ENCODE measurements at regions not wholly inside any gene's neighbourhood (a gene's known extent, or its start where the extent isn't known, plus 50 kb on each side); places are given as distances from the start of the nearest gene placed in this dataset.

DNA sequence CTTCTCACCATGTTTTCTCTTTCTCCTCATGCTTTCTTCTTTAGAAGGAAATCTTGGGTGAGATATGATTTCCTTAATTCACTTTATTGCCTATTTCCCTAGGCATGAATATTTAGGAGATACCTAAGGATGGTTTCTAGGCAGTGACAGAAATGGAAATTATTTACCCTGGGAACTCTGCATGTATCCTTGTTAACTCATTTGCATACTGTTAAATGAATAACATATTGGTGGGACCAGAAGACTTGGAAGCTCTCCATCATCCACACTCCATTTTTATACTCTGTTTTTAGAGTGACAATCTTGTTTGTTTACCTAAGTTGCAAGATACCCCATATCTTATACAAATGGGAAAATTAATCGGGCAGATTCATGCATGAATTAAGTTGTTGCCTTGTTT is 285.7 kb downstream of the RNF144B start:
- DNase-seq (ENCODE audit: low read depth) = no peak

DNA sequence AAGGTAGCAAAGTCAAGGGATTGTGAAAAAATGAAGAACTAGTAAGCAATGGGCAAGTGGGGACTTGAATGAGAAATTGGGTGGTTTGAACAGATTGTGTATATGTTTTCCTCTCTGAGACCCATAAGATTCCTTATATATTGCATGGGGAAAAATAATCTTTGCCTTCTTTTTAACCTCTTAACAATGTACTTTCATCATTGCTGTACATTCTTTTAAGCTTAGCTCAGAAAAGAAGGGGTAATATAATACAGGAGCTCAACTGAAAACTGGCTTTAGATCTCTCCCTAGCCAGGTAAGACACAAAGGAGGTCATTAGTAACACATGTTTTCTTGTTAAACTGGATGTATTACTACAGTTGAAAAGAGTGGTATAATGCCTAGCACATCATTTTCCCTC is 287.2 kb downstream of the RNF144B start:
- no peak for DNase-seq (ENCODE audit: low read depth)

GRCh38 chr6:18675881-18676280 is 288.7 kb downstream of the RNF144B start:
- no peak for DNase-seq (ENCODE audit: low read depth)

DNA sequence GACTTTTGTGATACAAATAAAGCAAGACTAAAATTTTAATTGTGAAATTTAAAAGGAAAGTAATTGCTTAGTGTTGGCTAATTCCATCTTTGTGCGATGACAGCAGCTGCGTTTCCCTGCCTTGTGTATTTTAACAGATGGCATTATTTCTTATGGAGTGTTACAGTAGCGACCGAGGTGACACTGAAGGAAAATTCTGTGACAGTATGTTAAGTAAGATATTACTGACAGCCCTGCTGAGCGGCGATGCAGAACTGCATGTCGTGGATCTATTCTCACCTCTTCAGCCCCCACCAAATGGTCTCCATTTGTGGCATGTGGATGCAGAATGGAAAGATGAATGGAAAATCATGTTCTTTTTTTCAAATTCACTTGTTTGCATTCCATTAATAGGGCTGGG is 289.4 kb downstream of the RNF144B start:
- DNase-seq (ENCODE audit: low read depth) = no peak

- DNase-seq (ENCODE audit: low read depth) = no peak
Measured at GRCh38 chr6:18680842-18681241, 293.7 kb downstream of the RNF144B start.

- no peak for DNase-seq (ENCODE audit: low read depth)
Measured at GRCh38 chr6:18681832-18682503, 294.8 kb downstream of the RNF144B start.

- DNase-seq (ENCODE audit: low read depth) = no peak
Measured at GRCh38 chr6:18684343-18684742, 297.2 kb downstream of the RNF144B start.

DNA sequence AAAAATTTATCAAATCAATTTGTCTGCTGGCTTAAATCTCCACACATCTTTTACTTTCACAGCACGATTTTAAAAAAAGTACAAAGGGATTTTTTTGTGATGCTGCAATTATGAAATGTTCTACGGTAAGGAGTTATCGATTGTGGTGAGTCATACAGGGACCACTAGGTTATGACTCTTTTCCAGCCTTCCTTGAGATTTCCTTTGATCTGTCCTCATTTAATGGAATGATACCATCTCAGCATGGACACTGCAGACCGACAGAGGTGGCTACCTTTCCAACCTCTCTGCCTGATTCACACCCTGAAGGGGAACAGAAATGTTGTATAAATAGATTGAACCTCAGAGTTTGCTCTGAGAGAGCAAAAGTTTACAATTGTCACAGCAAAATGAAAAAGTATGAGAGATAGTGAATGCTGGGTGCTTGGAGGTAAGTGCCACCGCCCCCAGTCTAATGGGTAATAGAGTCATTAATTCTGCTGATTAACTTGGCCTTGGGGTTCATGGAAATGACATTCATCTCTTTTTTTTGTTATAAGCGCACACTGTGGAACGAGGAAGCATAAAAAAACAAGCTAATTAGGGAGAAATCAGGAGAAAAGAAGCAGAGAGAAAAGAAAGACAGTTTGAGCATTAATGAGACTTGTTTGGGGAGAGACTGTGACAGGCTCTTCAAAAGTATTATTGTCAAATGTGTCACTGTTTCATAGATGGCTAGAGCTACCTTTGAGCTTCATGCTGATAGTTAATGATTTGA is 306.0 kb downstream of the RNF144B start:
- no peak for DNase-seq (ENCODE audit: low read depth)

DNA sequence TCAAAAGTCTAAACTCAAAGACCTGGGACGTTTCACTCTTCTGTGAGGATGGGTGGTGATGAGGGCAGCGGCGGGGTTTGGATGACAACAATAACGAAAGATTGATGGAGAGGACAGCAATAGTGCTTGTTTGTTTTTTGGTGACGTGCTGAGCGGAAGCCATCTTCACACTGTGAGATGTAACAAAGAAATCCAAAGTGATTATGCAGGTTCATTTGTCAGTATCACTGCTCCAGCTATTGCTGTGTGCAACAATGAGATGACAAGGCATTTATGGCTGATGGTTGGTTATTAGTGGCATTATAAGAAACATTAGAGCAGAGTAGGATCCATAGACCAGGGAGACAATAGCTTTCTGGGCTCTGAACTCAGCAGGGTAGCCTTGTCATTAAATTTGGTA is 306.7 kb downstream of the RNF144B start:
- DNase-seq (ENCODE audit: low read depth) = no peak

- DNase-seq (ENCODE audit: low read depth) = no peak
Measured at GRCh38 chr6:18703546-18703945, 316.4 kb downstream of the RNF144B start.

DNA sequence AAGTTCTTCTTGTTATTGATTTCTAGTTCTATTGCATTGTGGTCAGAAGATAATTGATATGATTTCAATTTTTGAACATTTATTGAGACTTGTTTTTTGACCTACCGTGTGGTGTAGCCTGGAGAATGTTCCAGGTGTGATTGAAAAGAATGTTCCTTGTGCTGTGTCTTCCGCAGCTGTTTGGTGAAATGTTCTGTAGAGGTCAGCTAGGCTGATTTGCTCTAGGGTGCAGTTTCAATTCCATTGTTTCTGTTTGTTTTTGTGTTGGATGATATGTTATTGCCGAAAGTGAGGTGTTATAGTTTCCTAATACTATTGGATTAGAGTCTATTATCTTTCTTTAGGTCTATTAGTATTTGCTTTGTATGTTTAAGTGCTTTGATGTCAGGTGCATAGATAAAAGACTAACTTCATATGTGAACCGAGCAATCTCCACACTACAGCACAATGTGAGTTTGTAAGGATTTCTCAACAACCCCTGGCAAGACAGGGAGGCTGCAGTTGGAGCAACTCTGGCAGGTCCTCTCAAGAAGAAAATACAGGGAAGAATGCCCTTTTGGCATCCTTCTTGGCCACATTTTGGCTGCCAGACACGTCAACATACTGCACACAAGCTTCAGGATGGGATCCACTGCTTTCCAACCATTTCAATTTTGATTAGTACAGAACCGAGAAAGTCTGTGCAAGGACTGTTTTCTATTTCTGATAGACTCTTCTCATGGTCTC is 320.7 kb downstream of the RNF144B start:
- no peak for DNase-seq (ENCODE audit: low read depth)

- no peak for DNase-seq (ENCODE audit: low read depth)
Measured at GRCh38 chr6:18712595-18712994, 325.4 kb downstream of the RNF144B start.

DNA sequence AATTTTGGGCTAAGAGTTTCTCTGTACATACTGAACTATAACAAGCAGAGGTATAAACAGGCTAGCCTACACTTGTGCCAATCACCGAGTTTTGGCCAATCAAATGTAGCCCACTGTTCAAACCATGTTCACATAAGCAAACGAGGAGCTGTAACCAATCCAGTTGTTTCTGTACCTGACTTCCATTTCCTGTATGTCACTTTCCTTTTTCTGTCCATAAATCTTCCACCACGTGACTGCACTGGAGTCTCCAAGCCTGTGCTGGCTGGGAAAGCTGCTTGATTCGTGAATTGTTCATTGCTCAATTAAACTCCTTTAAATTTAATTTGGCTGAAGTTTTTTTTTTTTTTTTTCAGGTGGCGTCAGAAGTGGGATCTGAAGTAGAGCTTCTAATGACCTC is 332.9 kb downstream of the RNF144B start:
- DNase-seq (ENCODE audit: low read depth) = no peak

GRCh38 chr6:18724056-18724455 is 336.9 kb downstream of the RNF144B start:
- no peak for DNase-seq (ENCODE audit: low read depth)

- no peak for DNase-seq (ENCODE audit: low read depth)
Measured at GRCh38 chr6:18725449-18725848, 338.3 kb downstream of the RNF144B start.

DNA sequence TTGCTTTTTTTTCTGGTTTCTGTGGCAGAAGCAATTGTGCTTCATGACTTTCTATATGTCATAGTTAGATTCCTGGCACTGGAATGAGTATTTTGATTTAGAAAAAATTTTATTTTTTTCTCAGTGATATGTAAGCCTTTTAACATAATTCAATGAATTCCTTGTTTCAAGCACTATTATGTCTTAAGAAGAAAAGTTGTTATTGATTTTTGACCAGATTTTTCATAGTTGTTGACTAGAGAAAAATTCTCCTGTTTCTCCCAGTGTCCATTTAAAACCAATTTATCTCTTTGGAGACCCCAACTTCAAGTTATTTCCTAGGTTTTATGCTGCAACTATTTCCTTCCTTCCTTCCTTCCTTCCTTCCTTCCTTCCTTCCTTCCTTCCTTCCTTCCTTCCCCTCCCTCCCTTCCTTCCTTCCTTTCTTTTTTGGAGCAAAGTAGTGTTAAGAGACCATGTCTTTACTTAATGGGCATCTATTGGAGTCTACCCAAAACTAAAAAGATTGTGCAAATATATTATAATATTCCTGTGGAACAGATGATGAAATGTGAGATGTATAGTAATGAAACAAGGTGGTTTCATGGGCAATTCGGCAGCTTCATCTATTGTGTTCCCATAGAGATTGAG is 346.9 kb downstream of the RNF144B start:
- no peak for DNase-seq (ENCODE audit: low read depth)

DNA sequence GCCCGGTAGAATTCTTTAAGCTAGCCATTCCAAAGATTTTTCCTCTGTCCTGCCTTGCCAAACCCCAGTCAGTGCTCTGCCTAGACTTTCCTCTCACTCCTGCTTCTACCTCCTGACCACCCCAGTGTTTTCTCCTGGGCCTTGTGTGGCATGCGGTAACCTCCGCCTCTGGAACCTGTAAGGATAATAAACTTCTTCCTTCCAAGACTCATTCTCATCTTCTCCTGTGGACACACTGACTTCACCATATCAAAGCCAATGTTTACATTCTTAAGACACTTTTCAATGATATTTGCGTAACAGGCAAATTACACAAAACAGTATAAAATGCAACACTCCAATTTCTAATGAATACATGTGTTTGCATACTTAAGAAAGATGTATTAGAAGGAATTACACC is 354.6 kb downstream of the RNF144B start:
- DNase-seq (ENCODE audit: low read depth) = no peak

- DNase-seq (ENCODE audit: low read depth) = no peak
Measured at GRCh38 chr6:18742406-18742805, 355.3 kb downstream of the RNF144B start.

- no peak for DNase-seq (ENCODE audit: low read depth)
Measured at GRCh38 chr6:18746727-18747126, 359.6 kb downstream of the RNF144B start.

GRCh38 chr6:18748314-18748713 is 361.2 kb downstream of the RNF144B start:
- DNase-seq (ENCODE audit: low read depth) = no peak

DNA sequence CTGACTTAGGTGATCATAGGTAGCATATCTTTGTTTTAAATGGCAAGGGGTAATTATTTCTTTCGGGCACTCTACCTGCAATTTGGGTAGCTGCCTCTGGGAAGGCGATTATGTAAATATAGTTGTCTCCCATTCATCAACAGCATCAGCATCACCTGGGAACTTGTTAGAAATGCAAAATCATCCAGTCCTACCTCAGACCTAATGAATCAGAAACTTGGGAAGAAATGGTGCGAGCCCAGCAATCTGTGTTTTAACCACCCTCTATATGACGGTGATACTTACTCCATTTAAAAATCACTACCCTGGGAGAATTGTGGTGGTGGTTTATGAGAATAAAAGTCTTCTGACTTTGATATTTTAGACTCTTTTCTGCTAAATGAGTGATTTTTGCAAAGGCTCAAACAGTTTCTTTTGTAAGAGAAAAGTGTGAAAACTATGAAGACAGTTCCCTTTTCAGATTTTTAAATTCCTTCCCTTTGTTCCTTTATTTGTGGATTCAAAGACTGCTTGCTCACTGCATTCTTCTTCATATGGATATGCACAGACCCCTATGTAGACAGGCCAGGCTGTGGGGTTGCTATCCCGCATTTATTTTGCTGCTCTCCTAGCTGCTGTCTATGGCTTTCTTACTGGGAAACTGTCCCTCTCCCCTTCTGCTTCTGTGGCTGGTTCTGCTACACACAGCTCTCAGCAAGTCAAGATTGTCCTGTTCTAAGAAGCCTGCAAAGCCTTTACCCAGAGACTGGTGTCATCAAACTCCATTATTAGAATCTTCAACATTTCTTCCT is 365.3 kb downstream of the RNF144B start:
- DNase-seq (ENCODE audit: low read depth) = no peak

- DNase-seq (ENCODE audit: low read depth) = no peak
Measured at GRCh38 chr6:18753076-18753475, 365.9 kb downstream of the RNF144B start.

Data from EH (cell line).